SU-DHL-6 (cell line): ENCODE measurements at regions not wholly inside any gene's neighbourhood (a gene's known extent, or its start where the extent isn't known, plus 50 kb on each side); places are given as distances from the start of the nearest gene placed in this dataset.

Experiments used
- H2AFZ ChIP-seq: fragments of 200-600 bp; sonication (generic); 2 replicates; pipeline ENCODE4 v1.6.1; 2014; ENCODE audit warnings: low read depth, mild to moderate bottlenecking, moderate library complexity, mixed read lengths, antibody characterized with exemption, low read length; ENCODE audit not compliant: severe bottlenecking
- H3F3A ChIP-seq: fragments of 200-600 bp; shearing (Covaris generic); 2 replicates; pipeline ENCODE4 v1.6.0; 2016; ENCODE audit warnings: antibody characterized with exemption, mild to moderate bottlenecking; ENCODE audit not compliant: insufficient read depth
- H3K27ac ChIP-seq: fragments of 200-600 bp; sonication (generic); 2 replicates; pipeline ENCODE4 v1.5.1; 2016; ENCODE audit warnings: low read depth, mild to moderate bottlenecking, low read length, moderate library complexity, mixed read lengths
- H3K27me3 ChIP-seq: fragments of 200-600 bp; sonication (generic), shearing (Covaris generic); 2 replicates; pipeline ENCODE4 v1.6.0; 2014; ENCODE audit warnings: mild to moderate bottlenecking, low read length
- H3K36me3 ChIP-seq: fragments of 200-600 bp; sonication (generic); 2 replicates; pipeline ENCODE4 v1.6.1; 2014; ENCODE audit warnings: mild to moderate bottlenecking, low read length, mixed read lengths
- H3K4me2 ChIP-seq: fragments of 300-600, 200-600 bp; shearing (Covaris generic), sonication (generic); 2 replicates; pipeline ENCODE4 v1.6.0; 2014; ENCODE audit warnings: low read length, low read depth, mild to moderate bottlenecking; ENCODE audit not compliant: poor library complexity, severe bottlenecking
- H3K4me3 ChIP-seq: fragments of 200-600 bp; sonication (generic); 2 replicates; pipeline ENCODE4 v1.5.1; 2014; ENCODE audit warnings: antibody characterized with exemption, low read length, mild to moderate bottlenecking, mixed read lengths; ENCODE audit not compliant: insufficient read depth, poor library complexity, severe bottlenecking
- H3K79me2 ChIP-seq: fragments of 200-600 bp; sonication (generic); 2 replicates; pipeline ENCODE4 v1.6.1; 2014; ENCODE audit warnings: mild to moderate bottlenecking, low read length, moderate library complexity; ENCODE audit not compliant: insufficient read depth
- H3K9ac ChIP-seq: fragments of 200-600 bp; sonication (generic); 2 replicates; pipeline ENCODE4 v1.7.0; 2014; ENCODE audit warnings: mild to moderate bottlenecking, low read length
- H3K9me2 ChIP-seq: fragments of 200-600 bp; sonication (generic); replicated peaks from 2 replicates; pipeline ENCODE4 v1.6.1; 2014; ENCODE audit warnings: low read length; ENCODE audit not compliant: insufficient read depth
- H3K9me3 ChIP-seq: fragments of 200-600 bp; sonication (generic); 2 replicates; pipeline ENCODE4 v1.6.1; 2014; ENCODE audit warnings: low read length, mixed read lengths; ENCODE audit not compliant: insufficient read depth
- H4K20me1 ChIP-seq: fragments of 200-600 bp; sonication (generic); 2 replicates; pipeline ENCODE4 v1.6.1; 2014; ENCODE audit warnings: low read depth, mild to moderate bottlenecking, antibody characterized with exemption, low read length, moderate library complexity, mixed read lengths
- CTCF ChIP-seq: fragments of 200-600 bp; sonication (generic); IDR thresholded peaks from one replicate; pipeline ENCODE4 v1.5.1; 2017; ENCODE audit warnings: antibody characterized with exemption, mild to moderate bottlenecking, low read length, moderate library complexity; ENCODE audit not compliant: insufficient read depth, poor library complexity, severe bottlenecking
- EZH2phosphoT487 ChIP-seq: fragments of 200-600 bp; sonication (generic), shearing (Covaris generic); conservative IDR thresholded peaks from 2 replicates; pipeline ENCODE4 v1.6.1; 2018; ENCODE audit warnings: mild to moderate bottlenecking, antibody characterized with exemption, low read length, moderate library complexity, mixed read lengths

DNA sequence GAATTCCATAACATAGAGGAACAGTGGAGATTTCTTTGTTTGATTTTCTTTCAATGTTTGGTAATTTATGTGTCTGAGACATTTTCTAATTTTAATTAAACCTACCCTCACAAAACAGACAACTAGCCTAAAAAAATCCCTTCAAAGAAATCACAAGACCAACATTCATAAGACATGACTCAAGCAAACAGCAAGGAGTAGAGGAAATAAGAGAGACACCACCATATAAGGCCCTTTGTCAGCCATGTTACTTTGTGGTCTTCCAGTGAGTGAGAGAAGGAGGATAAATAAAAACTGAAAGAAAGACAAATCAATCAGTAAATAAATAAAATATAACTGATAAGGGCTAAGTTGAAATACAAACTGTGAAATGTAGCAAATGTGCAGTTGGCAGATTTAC, 830.8 kb upstream of the SLC39A10 start:
- H3K9ac ChIP-seq = no peak overlapping the region
- H3K27me3 ChIP-seq = no peaks in the 10 kb centered on the region
- H4K20me1 ChIP-seq = no peaks in the 10 kb centered on the region
- no peak overlapping the region for H3K4me3 ChIP-seq
- H3K9me2 ChIP-seq = no peaks in the 10 kb centered on the region
- no peaks in the 10 kb centered on the region for H3K9me3 ChIP-seq
- no peaks in the 10 kb centered on the region for H3K79me2 ChIP-seq
- TF ChIP-seq CTCF (no peak), EZH2phosphoT487 (no peak)
- no peak overlapping the region for H3K27ac ChIP-seq
- H3K36me3 ChIP-seq = no peaks in the 10 kb centered on the region
- H3F3A ChIP-seq = no peaks in the 10 kb centered on the region
- no peak overlapping the region for H2AFZ ChIP-seq
- no peak overlapping the region for H3K4me2 ChIP-seq

DNA sequence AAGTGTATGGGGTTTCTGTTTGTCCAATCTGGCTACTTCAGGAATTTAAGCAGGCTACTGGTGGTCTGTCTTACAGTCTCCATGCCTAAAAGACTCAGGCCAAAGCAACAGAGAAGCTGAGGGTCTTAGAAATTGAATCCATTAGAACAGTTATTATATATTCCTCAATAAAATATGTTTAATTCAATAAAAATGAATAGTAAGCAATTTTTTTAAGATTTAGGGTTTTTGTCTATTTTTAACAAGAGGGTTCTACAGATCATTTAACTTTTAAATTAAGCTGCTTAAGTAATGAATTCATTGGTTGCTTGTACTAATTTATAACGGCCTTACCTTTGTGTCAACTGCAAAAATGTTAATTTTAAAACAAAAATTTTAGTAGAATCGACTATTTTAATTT, 832.6 kb upstream of the SLC39A10 start:
- Histone ChIP-seq H3K27me3 (no peaks in the 10 kb centered on the region), H3K9ac (no peak overlapping the region), H3K79me2 (no peaks in the 10 kb centered on the region), H3K9me3 (no peaks in the 10 kb centered on the region), H3F3A (no peaks in the 10 kb centered on the region), H3K4me2 (no peak overlapping the region), H3K9me2 (no peaks in the 10 kb centered on the region), H4K20me1 (no peaks in the 10 kb centered on the region), H3K4me3 (no peak overlapping the region), H2AFZ (no peak overlapping the region), H3K36me3 (no peaks in the 10 kb centered on the region), H3K27ac (no peak overlapping the region)
- TF ChIP-seq EZH2phosphoT487 = no peak
- no peak for TF ChIP-seq CTCF

DNA sequence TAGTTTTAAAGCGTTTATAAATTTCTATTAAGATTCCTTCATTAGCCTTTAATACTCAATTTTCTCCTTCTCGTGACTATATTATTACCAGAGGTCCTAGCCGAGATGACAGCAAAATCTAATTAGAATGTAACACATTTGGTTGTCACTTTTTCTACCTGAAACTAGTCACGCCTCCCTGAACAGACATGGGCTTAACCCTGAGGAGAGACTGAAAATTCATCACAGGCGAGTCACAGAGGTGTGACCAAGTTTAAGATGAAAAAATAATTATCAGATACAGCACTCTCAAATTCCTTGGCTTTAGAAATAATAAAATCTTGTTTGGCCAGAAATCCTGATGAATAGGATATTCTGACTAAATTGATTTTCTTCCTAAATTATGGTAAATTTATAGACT, 834.4 kb upstream of the SLC39A10 start:
- Histone ChIP-seq H3K9me3 (no peaks in the 10 kb centered on the region), H3K9ac (no peak overlapping the region), H3K27ac (no peak overlapping the region), H4K20me1 (no peaks in the 10 kb centered on the region), H3K27me3 (no peaks in the 10 kb centered on the region), H3K9me2 (no peaks in the 10 kb centered on the region), H2AFZ (no peak overlapping the region), H3K4me2 (no peak overlapping the region), H3F3A (no peaks in the 10 kb centered on the region), H3K4me3 (no peak overlapping the region), H3K79me2 (no peaks in the 10 kb centered on the region), H3K36me3 (no peaks in the 10 kb centered on the region)
- TF ChIP-seq CTCF = no peak
- no peak for TF ChIP-seq EZH2phosphoT487

- Histone ChIP-seq H3K27me3 (no peaks in the 10 kb centered on the region), H4K20me1 (no peaks in the 10 kb centered on the region), H3K4me3 (no peak overlapping the region), H3K27ac (no peak overlapping the region), H3K9me3 (no peaks in the 10 kb centered on the region), H2AFZ (no peak overlapping the region), H3K9me2 (no peaks in the 10 kb centered on the region), H3K36me3 (no peaks in the 10 kb centered on the region), H3K9ac (no peak overlapping the region), H3K79me2 (no peaks in the 10 kb centered on the region), H3K4me2 (no peak overlapping the region), H3F3A (no peaks in the 10 kb centered on the region)
- TF ChIP-seq CTCF = no peak
- no peak for TF ChIP-seq EZH2phosphoT487
Observed at GRCh38 chr2:194822097-194822496, 834.9 kb upstream of the SLC39A10 start.
